Panc1 (cell line): ENCODE measurements at regions not wholly inside any gene's neighbourhood (a gene's known extent, or its start where the extent isn't known, plus 50 kb on each side); places are given as distances from the start of the nearest gene placed in this dataset.

Experiments used
- ATAC-seq: fragments of 200-7000 bp; cut with Tn5 transposase; 2 replicates; pipeline ENCODE4 v1.9.1; 2020; ENCODE audit warnings: mild to moderate bottlenecking, moderate library complexity
- BruUV-seq: library from RNA; stranded (reverse); fragments of 400-500 nt; replicated peaks from 2 replicates; lab custom pipeline; 2021; lab: Mats Ljungman, UMichigan
- CTCF ChIA-PET: fragments of 300-600 bp; sonication (Branson Sonifier 250); formaldehyde crosslinking; loops from one replicate; lab custom pipeline; 2022; ENCODE audit warnings: antibody characterized with exemption; lab: Charles Lee
- POLR2A ChIA-PET: fragments of 300-600 bp; sonication (Branson Sonifier 250); formaldehyde crosslinking; loops from one replicate; lab custom pipeline; 2022; ENCODE audit warnings: antibody characterized with exemption; lab: Charles Lee
- DNase-seq: peaks from one replicate; pipeline ENCODE4 v3.0.0-alpha.2; 2010; ENCODE audit warnings: low read depth, low spot score
- H3K27ac ChIP-seq: 2 replicates; pipeline ENCODE4 v1.5.1; 2011; ENCODE audit warnings: mild to moderate bottlenecking, low read length, inconsistent platforms
- H3K27me3 ChIP-seq: fragments of 200-500 bp; sonication (Bioruptor generic); 2 replicates; pipeline ENCODE4 v1.6.0; 2014; ENCODE audit warnings: low read length, inconsistent platforms; ENCODE audit not compliant: control insufficient read depth, insufficient read depth
- H3K36me3 ChIP-seq: fragments of 200-500 bp; sonication (Bioruptor generic); 2 replicates; pipeline ENCODE4 v1.5.1; 2014; ENCODE audit warnings: inconsistent platforms, mild to moderate bottlenecking, low read length, moderate library complexity; ENCODE audit not compliant: control insufficient read depth, insufficient read depth
- H3K4me1 ChIP-seq: 2 replicates; pipeline ENCODE4 v1.5.1; 2011; ENCODE audit warnings: inconsistent platforms, mild to moderate bottlenecking, low read length, moderate library complexity; ENCODE audit not compliant: control insufficient read depth, insufficient read depth
- H3K4me3 ChIP-seq, 2 experiments: 2 replicates each; pipeline ENCODE4 v1.5.1; 2011 to 2012; ENCODE audit warnings: low read depth in 2 of 2, low read length in 2 of 2, mild to moderate bottlenecking in 2 of 2, inconsistent platforms in 1 of 2, moderate library complexity in 1 of 2
- H3K9me3 ChIP-seq: fragments of 200-500 bp; sonication (Bioruptor generic); 2 replicates; pipeline ENCODE4 v1.5.1; 2014; ENCODE audit warnings: low read depth, mild to moderate bottlenecking, inconsistent platforms, low read length, moderate library complexity; ENCODE audit not compliant: control insufficient read depth, insufficient read depth
- POLR2AphosphoS5 ChIP-seq: IDR thresholded peaks from 2 replicates; pipeline ENCODE4 v1.6.1; 2012; ENCODE audit warnings: mild to moderate bottlenecking, low read depth, low read length, moderate library complexity
- SIN3A ChIP-seq: IDR thresholded peaks from 2 replicates; pipeline ENCODE4 v1.6.1; 2012; ENCODE audit warnings: low read depth, mild to moderate bottlenecking, low read length, moderate library complexity, borderline replicate concordance; ENCODE audit not compliant: insufficient read depth
- TCF7L2 ChIP-seq: IDR thresholded peaks from 2 replicates; pipeline ENCODE4 v1.6.1; 2011; ENCODE audit warnings: mild to moderate bottlenecking, low read depth, low read length, inconsistent platforms
- in situ Hi-C: cut with HindIII; loops from 2 replicates; pipeline ENCODE4 v1.10.0; 2016; ENCODE audit warnings: low sequenced_read_pairs, low pct_unique_long_range_greater_than_20kb
- intact Hi-C: fragments of 100-400 bp; cut with micrococcal nuclease; formaldehyde crosslinking; loops from one replicate; pipeline ENCODE4 v1.10.0; 2022; ENCODE audit not compliant: unreplicated experiment
- TF ChIP-seq, protein P1 (sequence below): fragments of 450-650 bp; IDR thresholded peaks from 2 replicates; pipeline ENCODE4 v1.5.1; 2017; ENCODE audit warnings: mild to moderate bottlenecking
- TF ChIP-seq, protein P2 (sequence below), 2 experiments: IDR thresholded peaks; 2 replicates each; pipeline ENCODE4 v1.6.1; 2011 to 2012; ENCODE audit warnings: low read depth in 2 of 2, control low read depth in 1 of 2, low read length in 1 of 2, mild to moderate bottlenecking in 1 of 2, moderate library complexity in 1 of 2; ENCODE audit not compliant: insufficient read depth in 1 of 2

DNA sequence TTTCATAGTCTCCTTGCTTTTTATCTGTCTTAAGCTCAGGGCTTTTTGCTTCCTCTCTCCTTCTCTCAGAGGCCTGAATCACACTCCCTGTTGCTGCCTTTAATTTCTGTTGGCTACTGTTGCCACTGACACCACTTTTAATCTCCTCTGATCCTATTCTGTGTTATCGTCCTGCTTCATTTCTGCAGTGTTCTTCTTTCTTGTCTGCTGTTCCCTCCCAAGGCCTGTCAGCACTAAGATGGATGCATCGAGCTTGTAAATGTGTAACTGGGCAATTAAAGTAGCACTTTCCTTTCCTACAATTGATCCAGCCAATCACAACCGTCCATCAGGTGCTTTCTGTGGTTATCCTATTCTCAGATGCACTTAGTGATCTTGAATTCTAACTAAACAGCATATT lies 71.3 kb upstream of the VEPH1 start:
- intact Hi-C loops, result loop anchor here (5.0 kb wide), 1 partner anchor 372 kb away; no protein-coding TSS in a partner anchor

GRCh38 chr3:157573780-157574378 lies 70.7 kb upstream of the VEPH1 start:
- BruUV-seq, result no TSS peak
- H3K4me1 ChIP-seq, result no peaks in the 10 kb centered on the region
- no peak overlapping the region for H3K27ac ChIP-seq
- ChIA-PET POLR2A (no interaction called here), CTCF (interaction anchor here (3.1 kb wide), 1 partner anchor 41 kb away, joined by 55 read pairs; no protein-coding TSS in a partner anchor)
- H3K27me3 ChIP-seq, result no peaks in the 10 kb centered on the region
- TF ChIP-seq, protein P1, sequence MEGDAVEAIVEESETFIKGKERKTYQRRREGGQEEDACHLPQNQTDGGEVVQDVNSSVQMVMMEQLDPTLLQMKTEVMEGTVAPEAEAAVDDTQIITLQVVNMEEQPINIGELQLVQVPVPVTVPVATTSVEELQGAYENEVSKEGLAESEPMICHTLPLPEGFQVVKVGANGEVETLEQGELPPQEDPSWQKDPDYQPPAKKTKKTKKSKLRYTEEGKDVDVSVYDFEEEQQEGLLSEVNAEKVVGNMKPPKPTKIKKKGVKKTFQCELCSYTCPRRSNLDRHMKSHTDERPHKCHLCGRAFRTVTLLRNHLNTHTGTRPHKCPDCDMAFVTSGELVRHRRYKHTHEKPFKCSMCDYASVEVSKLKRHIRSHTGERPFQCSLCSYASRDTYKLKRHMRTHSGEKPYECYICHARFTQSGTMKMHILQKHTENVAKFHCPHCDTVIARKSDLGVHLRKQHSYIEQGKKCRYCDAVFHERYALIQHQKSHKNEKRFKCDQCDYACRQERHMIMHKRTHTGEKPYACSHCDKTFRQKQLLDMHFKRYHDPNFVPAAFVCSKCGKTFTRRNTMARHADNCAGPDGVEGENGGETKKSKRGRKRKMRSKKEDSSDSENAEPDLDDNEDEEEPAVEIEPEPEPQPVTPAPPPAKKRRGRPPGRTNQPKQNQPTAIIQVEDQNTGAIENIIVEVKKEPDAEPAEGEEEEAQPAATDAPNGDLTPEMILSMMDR, result no peak
- TF ChIP-seq TCF7L2 (no peak), POLR2AphosphoS5 (no peak), SIN3A (no peak)
- TF ChIP-seq, protein P2, sequence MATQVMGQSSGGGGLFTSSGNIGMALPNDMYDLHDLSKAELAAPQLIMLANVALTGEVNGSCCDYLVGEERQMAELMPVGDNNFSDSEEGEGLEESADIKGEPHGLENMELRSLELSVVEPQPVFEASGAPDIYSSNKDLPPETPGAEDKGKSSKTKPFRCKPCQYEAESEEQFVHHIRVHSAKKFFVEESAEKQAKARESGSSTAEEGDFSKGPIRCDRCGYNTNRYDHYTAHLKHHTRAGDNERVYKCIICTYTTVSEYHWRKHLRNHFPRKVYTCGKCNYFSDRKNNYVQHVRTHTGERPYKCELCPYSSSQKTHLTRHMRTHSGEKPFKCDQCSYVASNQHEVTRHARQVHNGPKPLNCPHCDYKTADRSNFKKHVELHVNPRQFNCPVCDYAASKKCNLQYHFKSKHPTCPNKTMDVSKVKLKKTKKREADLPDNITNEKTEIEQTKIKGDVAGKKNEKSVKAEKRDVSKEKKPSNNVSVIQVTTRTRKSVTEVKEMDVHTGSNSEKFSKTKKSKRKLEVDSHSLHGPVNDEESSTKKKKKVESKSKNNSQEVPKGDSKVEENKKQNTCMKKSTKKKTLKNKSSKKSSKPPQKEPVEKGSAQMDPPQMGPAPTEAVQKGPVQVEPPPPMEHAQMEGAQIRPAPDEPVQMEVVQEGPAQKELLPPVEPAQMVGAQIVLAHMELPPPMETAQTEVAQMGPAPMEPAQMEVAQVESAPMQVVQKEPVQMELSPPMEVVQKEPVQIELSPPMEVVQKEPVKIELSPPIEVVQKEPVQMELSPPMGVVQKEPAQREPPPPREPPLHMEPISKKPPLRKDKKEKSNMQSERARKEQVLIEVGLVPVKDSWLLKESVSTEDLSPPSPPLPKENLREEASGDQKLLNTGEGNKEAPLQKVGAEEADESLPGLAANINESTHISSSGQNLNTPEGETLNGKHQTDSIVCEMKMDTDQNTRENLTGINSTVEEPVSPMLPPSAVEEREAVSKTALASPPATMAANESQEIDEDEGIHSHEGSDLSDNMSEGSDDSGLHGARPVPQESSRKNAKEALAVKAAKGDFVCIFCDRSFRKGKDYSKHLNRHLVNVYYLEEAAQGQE (IDR thresholded peaks at IDR 0.05; ENCODE audit: insufficient read depth in 1 of 2, low read depth in 2 of 2, low read length in 1 of 2), result no peak
- in situ Hi-C loops, result no loop called here
- intact Hi-C loops, result loop anchor here (5.0 kb wide), 1 partner anchor 372 kb away; no protein-coding TSS in a partner anchor
- no peaks in the 10 kb centered on the region; the same call in 1 of the 2 replicates for H3K36me3 ChIP-seq
- no peak overlapping the region for H3K4me3 ChIP-seq
- DNase-seq (no peak), ATAC-seq (no peak)
- H3K9me3 ChIP-seq, result no peaks in the 10 kb centered on the region

More for the DNA sequence above, 71.3 kb upstream of the VEPH1 start:
- POLR2A ChIA-PET, result no interaction called here
- TF ChIP-seq, protein P2 (IDR thresholded peaks at IDR 0.05; ENCODE audit: insufficient read depth in 1 of 2, low read depth in 2 of 2, low read length in 1 of 2), result no peak
- TF ChIP-seq TCF7L2 (no peak), POLR2AphosphoS5 (no peak)
- TF ChIP-seq, protein P1, result no peak
- Histone ChIP-seq H3K36me3 (no peaks in the 10 kb centered on the region; the same call in 1 of the 2 replicates), H3K4me1 (no peaks in the 10 kb centered on the region), H3K9me3 (no peaks in the 10 kb centered on the region), H3K27ac (no peak overlapping the region), H3K27me3 (no peaks in the 10 kb centered on the region), H3K4me3 (no peak overlapping the region)
- CTCF ChIA-PET, result interaction anchor here (3.1 kb wide), 1 partner anchor 42 kb away, joined by 55 read pairs; no protein-coding TSS in a partner anchor
- BruUV-seq, result no TSS peak
- in situ Hi-C loops, result no loop called here
- DNase-seq (no peak), ATAC-seq (no peak)
